Kidney epithelial cell (primary cell): ENCODE measurements at regions not wholly inside any gene's neighbourhood (a gene's known extent, or its start where the extent isn't known, plus 50 kb on each side); places are given as distances from the start of the nearest gene placed in this dataset.

Source experiments
- DNase-seq: peaks from one replicate; pipeline ENCODE4 v3.0.0-alpha.2; 2010; ENCODE audit warnings: low read depth
- H3K27me3 ChIP-seq: 2 replicates; pipeline ENCODE4 v1.6.0; 2011; ENCODE audit warnings: low read length; ENCODE audit not compliant: control insufficient read depth, insufficient read depth
- H3K36me3 ChIP-seq: 2 replicates; pipeline ENCODE4 v1.5.1; 2011; ENCODE audit warnings: low read length; ENCODE audit not compliant: control insufficient read depth, insufficient read depth
- H3K4me3 ChIP-seq: 2 replicates; pipeline ENCODE4 v1.5.1; 2011; ENCODE audit warnings: low read depth, mild to moderate bottlenecking, control low read depth, low read length
- CTCF ChIP-seq: IDR thresholded peaks from 2 replicates; pipeline ENCODE4 v1.5.1; 2011; ENCODE audit warnings: mild to moderate bottlenecking, moderate library complexity, low read length, control low read depth, inconsistent platforms; ENCODE audit not compliant: insufficient read depth, poor library complexity, severe bottlenecking

GRCh38 chr6:104301951-104302350 lies 557.8 kb downstream of the HACE1 start:
- H3K27me3 ChIP-seq, result peaks cover 2% of the 10 kb centered on the region
- H3K4me3 ChIP-seq, result no peak overlapping the region
- no peaks in the 10 kb centered on the region for H3K36me3 ChIP-seq
- no peak for DNase-seq
- TF ChIP-seq CTCF, result no peak

GRCh38 chr6:104286641-104287040 lies 573.1 kb downstream of the HACE1 start:
- Histone ChIP-seq H3K4me3 (no peak overlapping the region), H3K27me3 (no peaks in the 10 kb centered on the region), H3K36me3 (no peaks in the 10 kb centered on the region)
- DNase-seq, result no peak
- no peak for TF ChIP-seq CTCF

GRCh38 chr6:104284872-104285271 lies 574.8 kb downstream of the HACE1 start:
- no peak for TF ChIP-seq CTCF
- Histone ChIP-seq H3K27me3 (no peaks in the 10 kb centered on the region), H3K36me3 (no peaks in the 10 kb centered on the region), H3K4me3 (no peak overlapping the region)
- DNase-seq, result no peak

- no peak for DNase-seq
- H3K27me3 ChIP-seq, result no peaks in the 10 kb centered on the region
- TF ChIP-seq CTCF, result no peak
- H3K36me3 ChIP-seq, result no peaks in the 10 kb centered on the region
- no peak overlapping the region for H3K4me3 ChIP-seq
These were observed 577.1 kb downstream of the HACE1 start for GRCh38 chr6:104282581-104282980.

GRCh38 chr6:104281370-104281769 lies 578.3 kb downstream of the HACE1 start:
- no peak for DNase-seq
- no peak overlapping the region for H3K4me3 ChIP-seq
- no peaks in the 10 kb centered on the region for H3K36me3 ChIP-seq
- no peak for TF ChIP-seq CTCF
- no peaks in the 10 kb centered on the region for H3K27me3 ChIP-seq

- Histone ChIP-seq H3K27me3 (no peaks in the 10 kb centered on the region), H3K36me3 (no peaks in the 10 kb centered on the region), H3K4me3 (no peak overlapping the region)
- no peak for TF ChIP-seq CTCF
- DNase-seq, result no peak
These were observed 591.3 kb downstream of the HACE1 start for GRCh38 chr6:104268389-104268788.
